ENCODE measurements at regions not wholly inside any gene's neighbourhood (a gene's known extent, or its start where the extent isn't known, plus 50 kb on each side); places are given as distances from the start of the nearest gene placed in this dataset.

- no peaks in the 10 kb centered on the region for H4K20me1 ChIP-seq (ENCODE audit: insufficient read depth, low read depth, low read length)
- H3K4me3 ChIP-seq (ENCODE audit: low read length) = no peak overlapping the region
- H3K27me3 ChIP-seq (ENCODE audit: low read length) = no peaks in the 10 kb centered on the region
- no peak overlapping the region for H3K9ac ChIP-seq (ENCODE audit: low read length)
- H3K27ac ChIP-seq (ENCODE audit: low read length) = no peak overlapping the region
- no peaks in the 10 kb centered on the region for H3K4me1 ChIP-seq (ENCODE audit: low read length)
- H3K36me3 ChIP-seq (ENCODE audit: insufficient read depth, low read length) = no peaks in the 10 kb centered on the region
- no peak for DNase-seq
- H2AFZ ChIP-seq (ENCODE audit: low read length) = no peak overlapping the region
- no peaks in the 10 kb centered on the region for H3K9me3 ChIP-seq (ENCODE audit: low read length)
- no peak overlapping the region for H3K4me2 ChIP-seq (ENCODE audit: low read depth, low read length, poor library complexity, severe bottlenecking)
- no peaks in the 10 kb centered on the region for H3K9me2 ChIP-seq (replicated peaks; ENCODE audit: insufficient read depth, low read length)
- no peaks in the 10 kb centered on the region for H3K79me2 ChIP-seq (ENCODE audit: low read length)
Measured at GRCh38 chr2:173590276-173590861, 235.7 kb downstream of the CDCA7 start.

GRCh38 chr2:173593109-173593508, 238.4 kb downstream of the CDCA7 start:
- H3K27me3 ChIP-seq (ENCODE audit: low read length) = no peaks in the 10 kb centered on the region
- H2AFZ ChIP-seq (ENCODE audit: low read length) = no peak overlapping the region
- no peaks in the 10 kb centered on the region for H3K9me3 ChIP-seq (ENCODE audit: low read length)
- no peak overlapping the region for H3K27ac ChIP-seq (ENCODE audit: low read length)
- H3K4me3 ChIP-seq (ENCODE audit: low read length) = no peak overlapping the region
- H4K20me1 ChIP-seq (ENCODE audit: insufficient read depth, low read depth, low read length) = no peaks in the 10 kb centered on the region
- H3K9ac ChIP-seq (ENCODE audit: low read length) = no peak overlapping the region
- H3K79me2 ChIP-seq (ENCODE audit: low read length) = no peaks in the 10 kb centered on the region
- no peak for DNase-seq
- no peak overlapping the region for H3K4me2 ChIP-seq (ENCODE audit: low read depth, low read length, poor library complexity, severe bottlenecking)
- no peaks in the 10 kb centered on the region for H3K9me2 ChIP-seq (replicated peaks; ENCODE audit: insufficient read depth, low read length)
- no peaks in the 10 kb centered on the region for H3K4me1 ChIP-seq (ENCODE audit: low read length)
- H3K36me3 ChIP-seq (ENCODE audit: insufficient read depth, low read length) = no peaks in the 10 kb centered on the region

- Histone ChIP-seq H3K9ac (ENCODE audit: low read length) (no peak overlapping the region), H2AFZ (ENCODE audit: low read length) (no peak overlapping the region), H3K4me1 (ENCODE audit: low read length) (no peaks in the 10 kb centered on the region), H3K4me2 (ENCODE audit: low read depth, low read length, poor library complexity, severe bottlenecking) (no peak overlapping the region), H3K27me3 (ENCODE audit: low read length) (no peaks in the 10 kb centered on the region), H3K79me2 (ENCODE audit: low read length) (no peaks in the 10 kb centered on the region), H3K36me3 (ENCODE audit: insufficient read depth, low read length) (no peaks in the 10 kb centered on the region), H3K27ac (ENCODE audit: low read length) (no peak overlapping the region), H4K20me1 (ENCODE audit: insufficient read depth, low read depth, low read length) (no peaks in the 10 kb centered on the region), H3K9me3 (ENCODE audit: low read length) (no peaks in the 10 kb centered on the region), H3K9me2 (replicated peaks; ENCODE audit: insufficient read depth, low read length) (no peaks in the 10 kb centered on the region), H3K4me3 (ENCODE audit: low read length) (no peak overlapping the region)
- no peak for DNase-seq
Measured at GRCh38 chr2:173596244-173596643, 241.6 kb downstream of the CDCA7 start.

GRCh38 chr2:173598525-173598924, 243.9 kb downstream of the CDCA7 start:
- Histone ChIP-seq H3K36me3 (ENCODE audit: insufficient read depth, low read length) (no peaks in the 10 kb centered on the region), H3K9me2 (replicated peaks; ENCODE audit: insufficient read depth, low read length) (no peaks in the 10 kb centered on the region), H4K20me1 (ENCODE audit: insufficient read depth, low read depth, low read length) (no peaks in the 10 kb centered on the region), H3K4me3 (ENCODE audit: low read length) (no peak overlapping the region), H3K9me3 (ENCODE audit: low read length) (no peaks in the 10 kb centered on the region), H3K4me2 (ENCODE audit: low read depth, low read length, poor library complexity, severe bottlenecking) (no peak overlapping the region), H3K9ac (ENCODE audit: low read length) (no peak overlapping the region), H3K27me3 (ENCODE audit: low read length) (no peaks in the 10 kb centered on the region), H3K27ac (ENCODE audit: low read length) (no peak overlapping the region), H2AFZ (ENCODE audit: low read length) (no peak overlapping the region), H3K79me2 (ENCODE audit: low read length) (no peaks in the 10 kb centered on the region), H3K4me1 (ENCODE audit: low read length) (no peaks in the 10 kb centered on the region)
- DNase-seq = no peak

GRCh38 chr2:173599821-173600359, 245.2 kb downstream of the CDCA7 start:
- H3K27ac ChIP-seq (ENCODE audit: low read length) = no peak overlapping the region
- no peaks in the 10 kb centered on the region for H3K36me3 ChIP-seq (ENCODE audit: insufficient read depth, low read length)
- H3K4me3 ChIP-seq (ENCODE audit: low read length) = no peak overlapping the region
- no peaks in the 10 kb centered on the region for H3K79me2 ChIP-seq (ENCODE audit: low read length)
- no peak overlapping the region for H2AFZ ChIP-seq (ENCODE audit: low read length)
- H3K9ac ChIP-seq (ENCODE audit: low read length) = no peak overlapping the region
- no peak for DNase-seq
- no peaks in the 10 kb centered on the region for H3K9me3 ChIP-seq (ENCODE audit: low read length)
- H3K4me2 ChIP-seq (ENCODE audit: low read depth, low read length, poor library complexity, severe bottlenecking) = no peak overlapping the region
- H4K20me1 ChIP-seq (ENCODE audit: insufficient read depth, low read depth, low read length) = no peaks in the 10 kb centered on the region
- H3K9me2 ChIP-seq (replicated peaks; ENCODE audit: insufficient read depth, low read length) = no peaks in the 10 kb centered on the region
- H3K27me3 ChIP-seq (ENCODE audit: low read length) = no peaks in the 10 kb centered on the region
- H3K4me1 ChIP-seq (ENCODE audit: low read length) = no peaks in the 10 kb centered on the region

- H3K4me1 ChIP-seq (ENCODE audit: low read length) = no peaks in the 10 kb centered on the region
- H3K27ac ChIP-seq (ENCODE audit: low read length) = no peak overlapping the region
- H4K20me1 ChIP-seq (ENCODE audit: insufficient read depth, low read depth, low read length) = no peaks in the 10 kb centered on the region
- H3K27me3 ChIP-seq (ENCODE audit: low read length) = no peaks in the 10 kb centered on the region
- H3K36me3 ChIP-seq (ENCODE audit: insufficient read depth, low read length) = no peaks in the 10 kb centered on the region
- H3K4me2 ChIP-seq (ENCODE audit: low read depth, low read length, poor library complexity, severe bottlenecking) = no peak overlapping the region
- H3K79me2 ChIP-seq (ENCODE audit: low read length) = no peaks in the 10 kb centered on the region
- H3K9me3 ChIP-seq (ENCODE audit: low read length) = no peaks in the 10 kb centered on the region
- no peak for DNase-seq
- no peaks in the 10 kb centered on the region for H3K9me2 ChIP-seq (replicated peaks; ENCODE audit: insufficient read depth, low read length)
- H3K9ac ChIP-seq (ENCODE audit: low read length) = no peak overlapping the region
- no peak overlapping the region for H2AFZ ChIP-seq (ENCODE audit: low read length)
- no peak overlapping the region for H3K4me3 ChIP-seq (ENCODE audit: low read length)
Measured at GRCh38 chr2:173602153-173602795, 247.6 kb downstream of the CDCA7 start.

- Histone ChIP-seq H3K36me3 (ENCODE audit: insufficient read depth, low read length) (no peaks in the 10 kb centered on the region), H3K4me3 (ENCODE audit: low read length) (no peak overlapping the region), H3K4me2 (ENCODE audit: low read depth, low read length, poor library complexity, severe bottlenecking) (no peak overlapping the region), H3K79me2 (ENCODE audit: low read length) (no peaks in the 10 kb centered on the region), H3K27ac (ENCODE audit: low read length) (no peak overlapping the region), H3K4me1 (ENCODE audit: low read length) (no peaks in the 10 kb centered on the region), H3K9ac (ENCODE audit: low read length) (no peak overlapping the region), H3K9me3 (ENCODE audit: low read length) (no peaks in the 10 kb centered on the region), H3K9me2 (replicated peaks; ENCODE audit: insufficient read depth, low read length) (no peaks in the 10 kb centered on the region), H4K20me1 (ENCODE audit: insufficient read depth, low read depth, low read length) (no peaks in the 10 kb centered on the region), H3K27me3 (ENCODE audit: low read length) (no peaks in the 10 kb centered on the region), H2AFZ (ENCODE audit: low read length) (no peak overlapping the region)
- DNase-seq = no peak
Measured at GRCh38 chr2:173605994-173606393, 251.3 kb downstream of the CDCA7 start.

- no peak for DNase-seq
- Histone ChIP-seq H3K27me3 (ENCODE audit: low read length) (no peaks in the 10 kb centered on the region), H2AFZ (ENCODE audit: low read length) (no peak overlapping the region), H3K36me3 (ENCODE audit: insufficient read depth, low read length) (no peaks in the 10 kb centered on the region), H3K9ac (ENCODE audit: low read length) (no peak overlapping the region), H3K9me3 (ENCODE audit: low read length) (no peaks in the 10 kb centered on the region), H3K4me3 (ENCODE audit: low read length) (no peak overlapping the region), H3K4me1 (ENCODE audit: low read length) (no peaks in the 10 kb centered on the region), H3K79me2 (ENCODE audit: low read length) (no peaks in the 10 kb centered on the region), H4K20me1 (ENCODE audit: insufficient read depth, low read depth, low read length) (no peaks in the 10 kb centered on the region), H3K4me2 (ENCODE audit: low read depth, low read length, poor library complexity, severe bottlenecking) (no peak overlapping the region), H3K27ac (ENCODE audit: low read length) (no peak overlapping the region), H3K9me2 (replicated peaks; ENCODE audit: insufficient read depth, low read length) (no peaks in the 10 kb centered on the region)
Measured at GRCh38 chr2:173606619-173607248, 252.1 kb downstream of the CDCA7 start.

Measured in Karpas-422 (cell line).